HL-60 (cell line): ENCODE measurements at regions not wholly inside any gene's neighbourhood (a gene's known extent, or its start where the extent isn't known, plus 50 kb on each side); places are given as distances from the start of the nearest gene placed in this dataset.

ENCODE experiments used
- DNase-seq, 2 experiments: peaks; one replicate each; pipeline ENCODE4 v3.0.0-alpha.2; 2010 to 2020; ENCODE audit warnings: low read depth in 1 of 2, low spot score in 1 of 2
- H3K27ac ChIP-seq: fragments of 250-450 bp; sonication (Bioruptor Pico); replicated peaks from 2 replicates; pipeline ENCODE4 v1.5.1; 2020; ENCODE audit warnings: mild to moderate bottlenecking, moderate library complexity
- H3K27me3 ChIP-seq: fragments of 250-450 bp; sonication (Bioruptor Pico); 2 replicates; pipeline ENCODE4 v1.5.1; 2021; ENCODE audit warnings: mild to moderate bottlenecking, moderate library complexity; ENCODE audit not compliant: insufficient read depth, poor library complexity, severe bottlenecking
- H3K4me3 ChIP-seq: replicated peaks from 2 replicates; pipeline ENCODE4 v1.5.1; 2011; ENCODE audit warnings: mild to moderate bottlenecking, control low read depth, low read length; ENCODE audit not compliant: insufficient read depth
- CTCF ChIP-seq: IDR thresholded peaks from one replicate; pipeline ENCODE4 v1.5.1; 2011; ENCODE audit warnings: low read length, control low read depth, inconsistent platforms; ENCODE audit not compliant: insufficient read depth
- GABPA ChIP-seq: IDR thresholded peaks from 2 replicates; pipeline ENCODE4 v1.6.1; 2012; ENCODE audit warnings: low read depth
- POLR2AphosphoS5 ChIP-seq: IDR thresholded peaks from 2 replicates; pipeline ENCODE4 v1.6.1; 2012; ENCODE audit warnings: low read depth
- SPI1 ChIP-seq: IDR thresholded peaks from 2 replicates; pipeline ENCODE4 v1.6.1; 2012; ENCODE audit warnings: low read depth, mild to moderate bottlenecking, borderline replicate concordance
- TF ChIP-seq, protein P1 (sequence below): IDR thresholded peaks from 2 replicates; pipeline ENCODE4 v1.6.1; 2012; ENCODE audit warnings: low read depth; ENCODE audit not compliant: insufficient replicate concordance

DNA sequence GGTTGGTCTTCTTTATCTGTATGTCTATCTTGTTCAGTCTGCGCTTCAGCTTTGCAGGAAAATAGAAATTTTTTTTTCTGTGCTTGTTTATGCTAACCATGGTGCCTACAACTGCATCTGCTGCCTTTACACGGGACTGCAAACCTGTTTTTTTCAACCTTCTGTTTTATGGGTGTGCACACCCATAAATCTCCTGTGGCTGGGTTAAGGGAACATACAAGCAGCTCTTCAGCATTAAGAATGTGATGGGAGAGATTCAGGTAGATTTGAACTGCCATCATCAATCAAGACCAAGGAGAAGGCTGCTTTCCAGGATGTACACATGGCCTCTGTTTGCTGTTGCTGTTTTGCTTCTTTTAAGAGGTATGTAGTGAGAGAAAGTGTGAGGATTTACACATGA lies 502.9 kb downstream of the ANKRD50 start:
- H3K27ac ChIP-seq: no peak overlapping the region
- DNase-seq: no peak
- no peak for TF ChIP-seq SPI1
- TF ChIP-seq GABPA: no peak
- no peak for TF ChIP-seq CTCF
- TF ChIP-seq, protein P1, sequence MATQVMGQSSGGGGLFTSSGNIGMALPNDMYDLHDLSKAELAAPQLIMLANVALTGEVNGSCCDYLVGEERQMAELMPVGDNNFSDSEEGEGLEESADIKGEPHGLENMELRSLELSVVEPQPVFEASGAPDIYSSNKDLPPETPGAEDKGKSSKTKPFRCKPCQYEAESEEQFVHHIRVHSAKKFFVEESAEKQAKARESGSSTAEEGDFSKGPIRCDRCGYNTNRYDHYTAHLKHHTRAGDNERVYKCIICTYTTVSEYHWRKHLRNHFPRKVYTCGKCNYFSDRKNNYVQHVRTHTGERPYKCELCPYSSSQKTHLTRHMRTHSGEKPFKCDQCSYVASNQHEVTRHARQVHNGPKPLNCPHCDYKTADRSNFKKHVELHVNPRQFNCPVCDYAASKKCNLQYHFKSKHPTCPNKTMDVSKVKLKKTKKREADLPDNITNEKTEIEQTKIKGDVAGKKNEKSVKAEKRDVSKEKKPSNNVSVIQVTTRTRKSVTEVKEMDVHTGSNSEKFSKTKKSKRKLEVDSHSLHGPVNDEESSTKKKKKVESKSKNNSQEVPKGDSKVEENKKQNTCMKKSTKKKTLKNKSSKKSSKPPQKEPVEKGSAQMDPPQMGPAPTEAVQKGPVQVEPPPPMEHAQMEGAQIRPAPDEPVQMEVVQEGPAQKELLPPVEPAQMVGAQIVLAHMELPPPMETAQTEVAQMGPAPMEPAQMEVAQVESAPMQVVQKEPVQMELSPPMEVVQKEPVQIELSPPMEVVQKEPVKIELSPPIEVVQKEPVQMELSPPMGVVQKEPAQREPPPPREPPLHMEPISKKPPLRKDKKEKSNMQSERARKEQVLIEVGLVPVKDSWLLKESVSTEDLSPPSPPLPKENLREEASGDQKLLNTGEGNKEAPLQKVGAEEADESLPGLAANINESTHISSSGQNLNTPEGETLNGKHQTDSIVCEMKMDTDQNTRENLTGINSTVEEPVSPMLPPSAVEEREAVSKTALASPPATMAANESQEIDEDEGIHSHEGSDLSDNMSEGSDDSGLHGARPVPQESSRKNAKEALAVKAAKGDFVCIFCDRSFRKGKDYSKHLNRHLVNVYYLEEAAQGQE: no peak
- no peak for TF ChIP-seq POLR2AphosphoS5
- no peaks in the 10 kb centered on the region for H3K27me3 ChIP-seq
- no peak overlapping the region for H3K4me3 ChIP-seq

DNA sequence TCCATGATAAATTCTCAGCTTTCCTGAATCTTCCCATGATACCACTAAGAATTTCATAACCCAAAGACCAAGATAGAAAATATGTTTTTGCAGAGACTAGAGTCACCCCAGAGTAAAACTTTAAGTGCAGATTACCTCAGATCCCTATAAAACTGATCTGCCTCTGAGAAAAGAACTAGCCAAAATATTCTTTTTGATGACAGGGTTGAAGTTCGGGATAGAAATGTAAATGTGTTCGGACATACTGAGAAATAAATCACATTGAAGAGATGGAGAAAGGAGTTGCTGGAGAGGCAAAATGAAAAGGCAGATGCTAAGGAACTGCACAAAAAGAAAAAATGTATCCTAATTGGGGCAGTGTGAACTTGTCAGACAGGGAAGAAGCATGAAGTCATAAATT lies 501.8 kb downstream of the ANKRD50 start:
- no peak overlapping the region for H3K27ac ChIP-seq
- DNase-seq: no peak
- H3K4me3 ChIP-seq: no peak overlapping the region
- TF ChIP-seq CTCF: no peak
- no peak for TF ChIP-seq POLR2AphosphoS5
- TF ChIP-seq, protein P1: no peak
- TF ChIP-seq GABPA: no peak
- no peak for TF ChIP-seq SPI1
- no peaks in the 10 kb centered on the region for H3K27me3 ChIP-seq

GRCh38 chr4:124212815-124213630 lies 499.5 kb downstream of the ANKRD50 start:
- Histone ChIP-seq H3K27ac (no peak overlapping the region), H3K4me3 (no peak overlapping the region), H3K27me3 (no peaks in the 10 kb centered on the region)
- TF ChIP-seq, protein P1: no peak
- TF ChIP-seq CTCF: no peak
- TF ChIP-seq POLR2AphosphoS5: no peak
- no peak for TF ChIP-seq GABPA
- no peak for TF ChIP-seq SPI1
- no peak for DNase-seq
